ENCODE measurements at regions not wholly inside any gene's neighbourhood (a gene's known extent, or its start where the extent isn't known, plus 50 kb on each side); places are given as distances from the start of the nearest gene placed in this dataset.

GRCh38 chr5:156174225-156174624, 152.7 kb upstream of the SGCD start:
- H3K4me1 ChIP-seq = no peaks in the 10 kb centered on the region
- intact Hi-C loops (cut with DNase I; ENCODE audit: low total_unique reads) = no loop called here
- no peak overlapping the region for H3K27ac ChIP-seq
- H3K9me3 ChIP-seq = no peaks in the 10 kb centered on the region
- DNase-seq = no peak
- WGBS, 5 donors = 50 to 66% (median 55%) methylated on average over 2 of the region's 2 CpGs
- no peaks in the 10 kb centered on the region for H3K27me3 ChIP-seq (replicated peaks in 1 of 7)
- TF ChIP-seq POLR2A (IDR thresholded peaks at IDR 0.05) (no peak), POLR2AphosphoS5 (IDR thresholded peaks at IDR 0.05) (no peak)
- TF ChIP-seq, protein P1, sequence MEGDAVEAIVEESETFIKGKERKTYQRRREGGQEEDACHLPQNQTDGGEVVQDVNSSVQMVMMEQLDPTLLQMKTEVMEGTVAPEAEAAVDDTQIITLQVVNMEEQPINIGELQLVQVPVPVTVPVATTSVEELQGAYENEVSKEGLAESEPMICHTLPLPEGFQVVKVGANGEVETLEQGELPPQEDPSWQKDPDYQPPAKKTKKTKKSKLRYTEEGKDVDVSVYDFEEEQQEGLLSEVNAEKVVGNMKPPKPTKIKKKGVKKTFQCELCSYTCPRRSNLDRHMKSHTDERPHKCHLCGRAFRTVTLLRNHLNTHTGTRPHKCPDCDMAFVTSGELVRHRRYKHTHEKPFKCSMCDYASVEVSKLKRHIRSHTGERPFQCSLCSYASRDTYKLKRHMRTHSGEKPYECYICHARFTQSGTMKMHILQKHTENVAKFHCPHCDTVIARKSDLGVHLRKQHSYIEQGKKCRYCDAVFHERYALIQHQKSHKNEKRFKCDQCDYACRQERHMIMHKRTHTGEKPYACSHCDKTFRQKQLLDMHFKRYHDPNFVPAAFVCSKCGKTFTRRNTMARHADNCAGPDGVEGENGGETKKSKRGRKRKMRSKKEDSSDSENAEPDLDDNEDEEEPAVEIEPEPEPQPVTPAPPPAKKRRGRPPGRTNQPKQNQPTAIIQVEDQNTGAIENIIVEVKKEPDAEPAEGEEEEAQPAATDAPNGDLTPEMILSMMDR (IDR thresholded peaks at IDR 0.05 in 8 of 11, conservative IDR thresholded peaks at IDR 0.05 in 3 of 11) = no peak
- H3K4me3 ChIP-seq = no peak overlapping the region
- H3K36me3 ChIP-seq = no peaks in the 10 kb centered on the region

GRCh38 chr5:156178117-156178516, 148.8 kb upstream of the SGCD start:
- Histone ChIP-seq H3K36me3 (no peaks in the 10 kb centered on the region), H3K27ac (no peak overlapping the region), H3K9me3 (peaks cover 0 to 9% (median 0%) of the 10 kb centered on the region in 8 donors), H3K4me1 (no peaks in the 10 kb centered on the region), H3K27me3 (replicated peaks in 1 of 7) (no peaks in the 10 kb centered on the region), H3K4me3 (no peak overlapping the region)
- no peak for DNase-seq
- intact Hi-C loops (cut with DNase I; ENCODE audit: low total_unique reads) = no loop called here
- 68 to 85% (median 82%) methylated on average over 5 of the region's 5 CpGs for WGBS, 5 donors
- TF ChIP-seq, protein P1 (IDR thresholded peaks at IDR 0.05 in 8 of 11, conservative IDR thresholded peaks at IDR 0.05 in 3 of 11) = no peak
- TF ChIP-seq POLR2AphosphoS5 (IDR thresholded peaks at IDR 0.05) (no peak), POLR2A (IDR thresholded peaks at IDR 0.05) (no peak)

- intact Hi-C loops (cut with DNase I; ENCODE audit: low total_unique reads) = no loop called here
- DNase-seq = no peak
- no peak overlapping the region for H3K4me3 ChIP-seq
- 77 to 93% (median 89%) methylated on average over 1 of the region's 1 CpG for WGBS, 5 donors
- H3K36me3 ChIP-seq = no peaks in the 10 kb centered on the region
- H3K27me3 ChIP-seq (replicated peaks in 1 of 7) = no peaks in the 10 kb centered on the region
- no peaks in the 10 kb centered on the region for H3K4me1 ChIP-seq
- H3K27ac ChIP-seq = no peak overlapping the region
- TF ChIP-seq, protein P1 (IDR thresholded peaks at IDR 0.05 in 8 of 11, conservative IDR thresholded peaks at IDR 0.05 in 3 of 11) = no peak
- no peak for TF ChIP-seq POLR2AphosphoS5 (IDR thresholded peaks at IDR 0.05)
- peaks cover 0 to 9% (median 0%) of the 10 kb centered on the region in 8 donors for H3K9me3 ChIP-seq
These were observed 145.3 kb upstream of the SGCD start for GRCh38 chr5:156181656-156182055.

- H3K27ac ChIP-seq = no peak overlapping the region
- WGBS, 5 donors = 78 to 84% (median 79%) methylated on average over 4 of the region's 4 CpGs
- H3K27me3 ChIP-seq (replicated peaks in 1 of 7) = no peaks in the 10 kb centered on the region
- intact Hi-C loops (cut with DNase I; ENCODE audit: low total_unique reads) = no loop called here
- H3K4me3 ChIP-seq = no peak overlapping the region
- H3K4me1 ChIP-seq = no peaks in the 10 kb centered on the region
- TF ChIP-seq POLR2AphosphoS5 (IDR thresholded peaks at IDR 0.05) = no peak
- TF ChIP-seq POLR2A (IDR thresholded peaks at IDR 0.05) = no peak
- TF ChIP-seq, protein P1 (IDR thresholded peaks at IDR 0.05 in 8 of 11, conservative IDR thresholded peaks at IDR 0.05 in 3 of 11) = no peak
- no peaks in the 10 kb centered on the region for H3K36me3 ChIP-seq
- DNase-seq = no peak
- H3K9me3 ChIP-seq = peaks cover 0 to 9% (median 0%) of the 10 kb centered on the region in 8 donors
These were observed 144.6 kb upstream of the SGCD start for GRCh38 chr5:156182174-156182967.

All from spleen (tissue), 11 donors.